GM12891 (cell line): ENCODE measurements at regions not wholly inside any gene's neighbourhood (a gene's known extent, or its start where the extent isn't known, plus 50 kb on each side); places are given as distances from the start of the nearest gene placed in this dataset.

Experiments
- PAX5 ChIP-seq: IDR thresholded peaks from 2 replicates; pipeline ENCODE4 v1.6.1; 2011; ENCODE audit warnings: low read length, moderate library complexity, mild to moderate bottlenecking; ENCODE audit not compliant: insufficient read depth, severe bottlenecking
- POLR2A ChIP-seq: IDR thresholded peaks from 2 replicates; pipeline ENCODE4 v1.6.1; 2011; ENCODE audit warnings: low read depth, low read length, control low read depth
- POLR2AphosphoS5 ChIP-seq: IDR thresholded peaks from 2 replicates; pipeline ENCODE4 v1.6.1; 2011; ENCODE audit warnings: low read depth, low read length, control low read depth
- TAF1 ChIP-seq: IDR thresholded peaks from 2 replicates; pipeline ENCODE4 v1.6.1; 2011; ENCODE audit warnings: low read depth, low read length, control low read depth

DNA sequence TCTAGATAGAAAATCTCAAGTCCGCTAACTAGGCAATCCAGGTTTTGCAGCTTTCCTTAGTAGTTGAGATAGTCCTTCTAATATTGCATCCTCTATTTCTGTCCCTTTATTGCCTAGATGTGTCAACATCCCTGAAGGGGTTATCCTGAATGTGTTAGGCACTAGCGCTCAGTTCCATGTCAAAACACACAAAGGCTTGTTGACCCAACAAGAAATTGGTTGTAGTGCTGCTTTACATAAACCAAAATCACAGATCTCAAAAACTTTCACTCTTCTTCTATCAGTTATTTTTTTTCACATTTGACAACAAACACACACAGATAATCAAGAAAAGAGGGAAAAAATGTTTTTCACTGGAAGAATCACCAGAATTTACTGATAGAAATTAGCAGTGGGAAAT lies 51.4 kb upstream of the SOX2 start:
- TF ChIP-seq POLR2AphosphoS5 (no peak), POLR2A (no peak), TAF1 (no peak), PAX5 (no peak)
